Stimulated activated CD4-positive, alpha-beta T cell treated with anti-CD3 and anti-CD28 coated beads, TNF-alpha, amount 100 ng/mL, for 24 hours (primary cell): ENCODE measurements at regions not wholly inside any gene's neighbourhood (a gene's known extent, or its start where the extent isn't known, plus 50 kb on each side); places are given as distances from the start of the nearest gene placed in this dataset.

Experiments
- DNase-seq, 3 experiments: peaks; one replicate each; pipeline ENCODE4 v3.0.0-alpha.2; 2020; ENCODE audit warnings: low read depth in 3 of 3

DNA sequence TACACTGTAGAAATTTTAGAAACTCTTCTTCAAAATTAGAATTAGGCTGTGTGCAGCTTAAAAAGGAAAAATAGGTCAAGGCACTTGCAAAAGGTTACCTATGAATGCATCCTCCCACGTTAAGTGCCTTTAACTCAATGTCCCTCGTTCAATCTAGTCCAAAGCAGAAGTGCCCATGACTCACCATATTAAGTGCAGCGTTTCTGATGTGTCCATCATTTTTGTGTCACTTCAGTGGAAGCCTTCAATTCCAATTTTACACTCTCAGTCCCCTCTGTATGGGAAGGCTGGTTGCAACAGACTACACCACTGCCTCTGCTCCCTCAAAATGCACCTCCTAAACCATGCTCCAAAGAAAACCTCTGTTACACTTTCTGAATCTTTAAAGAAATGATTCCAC is 53.4 kb downstream of the FOXB1 start:
- DNase-seq, result no peak

DNA sequence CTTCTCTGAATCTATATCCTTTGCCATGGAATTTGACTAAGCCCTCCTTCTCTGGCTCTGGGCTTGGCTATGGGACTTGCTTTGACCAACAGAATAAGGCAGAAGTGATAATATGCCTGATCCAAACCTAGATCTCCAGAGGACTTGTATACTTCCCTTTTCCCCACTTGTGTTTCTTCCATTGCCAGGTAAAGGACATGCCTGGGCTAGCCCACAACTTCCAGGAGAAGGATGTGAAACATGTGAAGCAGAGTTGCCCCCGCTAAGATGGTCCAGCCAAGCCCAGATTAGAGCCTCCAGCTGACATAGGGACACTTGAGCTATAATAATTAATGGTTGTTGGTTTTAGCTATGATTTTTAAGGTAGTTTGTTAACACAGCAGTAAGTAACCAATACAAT is 55.1 kb downstream of the FOXB1 start:
- no peak for DNase-seq

DNA sequence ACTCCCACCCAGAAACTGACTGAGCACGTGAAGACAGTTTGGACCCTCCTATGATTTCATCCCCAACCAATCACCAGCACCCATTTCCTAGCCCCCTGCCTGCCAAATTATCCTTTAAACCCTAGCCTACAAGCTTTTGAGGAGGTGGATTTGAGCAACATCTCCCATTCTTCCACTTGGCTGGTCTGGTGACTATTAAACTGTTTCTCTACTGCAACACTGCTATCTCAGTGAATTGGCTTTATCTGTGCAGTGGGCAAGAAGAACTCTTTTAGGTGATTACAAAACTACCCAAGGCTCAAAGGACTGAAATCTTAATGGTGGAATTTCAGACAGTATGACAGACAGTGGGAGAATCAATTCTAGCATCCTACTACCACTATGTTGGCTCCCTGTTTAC is 57.6 kb downstream of the FOXB1 start:
- no peak for DNase-seq

DNA sequence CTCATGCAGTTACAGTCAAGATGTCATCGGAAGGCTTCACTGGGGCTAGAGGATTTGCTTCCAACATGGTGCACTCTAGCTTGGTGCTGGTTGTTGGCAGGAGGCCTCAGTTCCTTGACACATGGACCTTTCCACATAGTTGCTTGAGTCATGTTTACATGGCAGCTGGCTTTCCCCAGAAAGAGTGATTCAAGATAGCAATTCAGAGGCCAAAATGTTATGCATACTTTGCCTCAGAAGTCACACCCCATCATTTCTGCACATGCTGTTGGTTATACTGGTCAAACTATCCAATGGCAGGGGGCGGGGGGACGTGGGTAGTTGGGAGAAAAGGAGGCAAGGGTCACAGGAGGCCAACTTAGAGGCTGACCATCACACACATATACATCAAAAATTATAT is 58.7 kb downstream of the FOXB1 start:
- no peak for DNase-seq

DNA sequence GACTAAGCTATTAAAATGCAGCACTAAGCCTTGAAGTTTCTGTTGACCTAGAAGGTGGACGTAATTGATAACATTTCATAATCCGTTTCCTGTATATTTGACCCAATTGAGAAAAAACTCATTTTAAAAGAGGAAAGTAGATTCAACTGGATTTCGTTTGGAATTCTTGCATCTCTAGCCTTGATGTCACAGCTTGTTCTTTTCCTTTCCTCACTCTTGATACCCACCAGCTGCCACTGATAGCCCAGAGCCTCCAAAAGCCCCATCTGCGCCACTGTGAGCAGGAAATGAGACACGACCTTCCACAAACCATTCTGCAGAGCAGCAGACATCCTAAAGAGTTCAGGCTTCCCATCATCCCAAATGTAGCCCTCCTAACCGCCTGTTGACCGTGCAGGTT is 61.8 kb downstream of the FOXB1 start:
- no peak for DNase-seq

DNA sequence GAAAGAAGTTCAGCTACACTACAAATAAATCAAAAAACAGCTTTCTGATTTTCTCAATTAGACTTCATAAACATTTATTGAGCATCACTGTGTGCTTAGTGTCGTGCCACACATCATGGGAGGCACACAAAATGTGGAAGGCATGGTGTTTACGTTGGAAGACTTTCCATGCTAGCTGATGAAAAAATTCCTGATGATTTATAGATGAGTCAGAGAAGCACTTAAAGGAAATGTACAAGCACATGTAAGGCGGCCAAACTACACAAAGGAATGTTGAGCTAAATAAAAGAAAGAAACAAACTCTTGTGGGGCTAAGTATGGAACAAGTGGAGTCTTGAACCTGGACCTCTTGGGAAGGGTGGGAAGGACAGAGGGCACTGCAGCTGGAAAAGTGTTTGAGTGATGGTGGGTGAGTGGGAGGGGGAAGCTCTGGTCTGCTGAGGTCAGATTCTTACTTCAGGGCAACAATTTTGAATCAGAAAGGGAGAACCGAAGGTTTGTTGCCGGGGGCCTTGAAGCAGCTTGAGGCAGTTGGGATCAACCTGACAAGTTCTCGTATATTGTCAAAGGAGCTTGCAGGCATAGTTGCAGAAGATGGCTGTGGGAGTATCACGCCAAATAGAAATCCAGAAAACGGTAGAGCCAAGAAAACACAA is 66.9 kb downstream of the FOXB1 start:
- no peak for DNase-seq

DNA sequence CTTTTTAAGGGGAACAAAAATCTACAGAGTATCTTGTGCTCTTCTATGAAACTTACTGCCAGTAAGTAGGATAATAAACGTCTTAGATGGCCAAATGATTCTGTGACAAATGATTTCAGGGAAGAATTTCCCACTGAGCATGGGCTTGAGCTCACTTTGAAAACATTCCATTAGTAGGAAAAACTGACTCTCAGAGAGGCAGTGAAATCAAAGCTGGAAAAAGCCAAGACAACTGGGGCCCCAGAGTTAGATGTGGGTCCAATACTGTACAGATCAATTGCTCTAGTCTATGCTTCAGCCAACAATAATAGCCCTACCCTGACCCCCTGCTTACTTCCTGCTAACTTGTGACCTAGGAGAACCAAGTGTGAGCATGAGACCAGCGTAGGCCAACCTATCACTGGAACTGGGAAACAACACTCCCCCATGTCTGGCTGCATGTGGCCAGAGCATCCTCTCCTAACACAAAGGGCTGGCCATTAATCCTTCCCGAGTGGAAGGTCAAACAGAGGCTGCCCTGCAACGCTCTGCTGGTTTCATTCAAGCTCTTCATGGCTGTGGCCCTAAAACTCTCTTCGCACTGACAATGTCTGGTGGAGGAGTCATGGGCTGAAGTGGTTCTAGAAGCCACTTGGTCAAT is 68.8 kb downstream of the FOXB1 start:
- no peak for DNase-seq

DNA sequence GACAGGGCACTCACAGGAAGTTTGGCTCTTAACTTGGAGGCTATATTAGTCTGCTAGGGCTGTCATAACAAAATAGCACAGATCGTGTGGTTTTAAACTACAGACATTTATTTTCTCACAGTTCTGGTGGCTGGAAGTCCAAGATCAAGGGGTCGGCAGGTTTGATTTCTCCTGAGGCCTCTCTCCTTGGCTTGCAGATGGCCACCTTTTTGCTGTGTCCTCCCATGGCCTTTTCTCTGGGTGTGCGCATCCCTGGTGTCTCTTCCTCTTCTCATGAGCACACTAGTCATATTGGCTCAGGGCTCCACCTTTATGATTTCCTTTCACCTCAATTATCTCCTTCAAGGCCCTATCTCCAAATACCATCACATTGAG is 69.3 kb downstream of the FOXB1 start:
- DNase-seq, result no peak

DNA sequence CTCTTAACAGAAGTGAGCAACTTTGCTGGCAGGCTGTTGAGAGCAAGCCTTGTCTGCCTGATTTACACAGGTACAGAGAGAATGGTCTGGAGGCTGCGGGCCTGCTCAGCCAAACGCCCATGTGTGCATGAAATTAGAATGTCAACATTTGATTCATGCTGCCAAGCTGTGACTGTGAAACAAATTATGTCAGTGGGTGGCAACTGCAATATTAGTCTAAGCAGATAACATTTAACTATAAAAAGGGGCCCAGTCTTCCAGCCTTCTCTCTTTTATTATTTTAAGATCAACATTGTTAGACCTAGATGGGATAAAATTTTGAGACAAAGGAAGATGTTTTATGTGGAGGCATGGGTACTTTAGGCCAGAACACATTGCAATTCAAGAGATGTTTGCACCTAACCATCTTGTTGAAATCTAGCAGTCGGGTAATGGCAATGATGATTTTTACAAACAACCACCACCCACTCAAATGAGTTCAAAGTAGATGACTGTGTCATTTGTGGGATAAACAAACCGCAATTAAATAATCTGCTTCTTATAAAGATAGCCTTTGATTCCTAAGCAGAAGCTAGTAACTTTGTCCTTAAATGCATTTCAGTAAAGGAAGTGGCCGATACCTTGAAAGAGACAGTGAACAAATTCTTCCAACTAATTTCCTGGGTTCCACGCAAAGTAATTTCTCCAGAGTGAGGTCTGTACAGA is 70.2 kb downstream of the FOXB1 start:
- DNase-seq, result no peak

DNA sequence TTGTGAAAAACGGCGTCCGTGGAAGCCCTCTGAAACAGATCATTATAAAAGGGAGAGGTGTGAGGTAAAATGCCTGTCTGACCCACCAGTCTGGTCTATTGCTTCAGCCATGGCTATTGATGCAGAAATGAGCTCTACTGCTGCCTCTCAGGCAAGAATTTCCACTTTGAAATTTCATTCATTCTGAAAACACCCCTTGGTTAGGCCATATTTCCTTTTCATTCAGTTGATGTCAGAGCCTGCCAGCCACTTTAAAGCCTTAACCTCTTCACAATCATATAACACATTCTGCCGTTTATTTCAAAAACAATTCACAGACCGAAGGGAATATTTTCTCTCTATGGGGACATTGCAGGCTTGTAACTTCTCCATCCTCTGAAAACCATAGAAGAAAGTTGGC is 71.9 kb downstream of the FOXB1 start:
- no peak for DNase-seq

DNA sequence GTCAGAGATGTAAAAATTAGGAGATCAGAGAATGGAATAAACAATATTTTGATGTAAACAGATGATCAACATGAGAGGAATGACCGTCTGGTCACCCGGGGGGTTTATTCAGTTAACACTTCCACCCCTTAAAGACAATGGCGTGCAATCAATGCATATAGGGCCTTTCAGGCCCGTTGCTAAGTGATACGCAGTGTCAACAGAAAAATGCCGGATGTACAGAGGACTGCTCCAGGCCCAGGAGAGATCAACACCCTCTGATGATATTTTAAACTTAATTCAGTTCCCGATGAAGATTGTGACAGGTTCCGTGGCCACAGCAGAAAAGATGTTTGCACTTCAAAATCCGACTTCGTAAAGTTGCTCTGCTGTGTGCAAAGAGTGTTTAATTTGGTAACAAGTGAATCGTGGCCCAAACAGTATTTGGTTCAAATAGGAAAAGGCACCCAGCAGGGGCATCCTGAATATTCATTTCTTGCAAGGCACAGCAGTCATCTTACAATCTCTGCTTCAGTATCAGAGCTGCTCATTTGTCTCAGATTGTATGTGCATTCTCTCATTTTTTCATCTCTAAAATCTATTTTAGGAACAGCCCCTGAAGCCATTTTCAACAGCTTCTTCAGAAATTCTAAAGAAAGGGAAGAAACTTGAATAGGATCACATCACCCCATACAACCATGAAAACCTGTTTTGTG is 72.6 kb downstream of the FOXB1 start:
- DNase-seq, result no peak

DNA sequence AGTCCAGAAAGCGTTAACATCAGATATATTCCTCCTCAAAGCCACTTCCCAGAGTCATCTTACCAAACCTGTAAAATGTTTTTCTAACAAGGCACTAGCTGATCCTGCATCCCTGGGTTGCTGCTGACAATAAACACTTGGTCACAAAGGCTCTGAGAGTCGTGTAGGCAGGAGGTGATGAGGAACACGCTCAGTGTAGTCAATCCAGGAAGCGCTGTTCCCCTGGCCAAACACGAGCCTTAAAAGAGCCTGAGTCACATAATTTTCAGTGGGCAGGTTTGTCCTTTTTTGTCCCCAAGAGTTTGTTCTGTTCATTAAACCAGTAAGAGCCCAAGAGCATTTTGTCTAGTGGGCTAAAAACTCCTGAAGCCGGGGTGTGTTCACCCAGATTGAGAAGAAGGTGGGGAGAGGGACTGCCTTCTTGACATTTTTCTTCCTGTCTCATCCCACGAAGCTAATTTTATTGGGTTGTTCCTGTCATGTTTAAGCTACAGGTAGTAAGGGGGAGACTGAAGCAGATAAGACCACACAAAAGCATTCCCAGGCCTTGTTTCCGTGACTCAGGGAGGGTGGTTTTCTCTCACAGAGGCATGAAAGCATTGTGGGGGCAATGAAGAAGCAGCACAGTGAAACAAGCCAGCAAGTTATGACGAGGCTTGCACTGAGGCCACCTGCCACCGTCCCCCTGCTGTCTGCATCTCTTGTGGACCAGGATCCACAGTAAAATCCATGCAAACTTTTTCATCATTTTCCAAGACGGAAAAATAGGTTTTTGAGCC is 73.7 kb downstream of the FOXB1 start:
- DNase-seq, result peak in 2 of 3 experiments; percentile 5 to 12

DNA sequence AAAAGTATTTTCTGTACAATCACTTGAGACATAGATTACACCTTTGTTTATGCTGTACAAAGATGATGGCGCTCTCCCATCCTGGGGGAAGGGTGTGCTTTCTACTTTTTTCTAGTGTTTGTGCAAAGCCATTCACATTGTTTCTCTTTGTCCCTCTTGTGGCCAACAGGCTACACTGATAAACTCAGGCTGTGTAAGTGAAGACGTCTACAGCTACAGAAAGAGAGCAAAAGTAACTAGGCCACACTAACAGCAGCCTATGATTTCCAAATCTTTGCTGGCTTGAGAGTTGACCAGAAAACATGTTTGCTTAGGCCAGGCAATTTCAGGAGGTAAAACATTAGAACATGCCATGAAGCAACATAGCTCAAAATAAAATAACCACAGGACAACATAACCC is 75.1 kb downstream of the FOXB1 start:
- no peak for DNase-seq

DNA sequence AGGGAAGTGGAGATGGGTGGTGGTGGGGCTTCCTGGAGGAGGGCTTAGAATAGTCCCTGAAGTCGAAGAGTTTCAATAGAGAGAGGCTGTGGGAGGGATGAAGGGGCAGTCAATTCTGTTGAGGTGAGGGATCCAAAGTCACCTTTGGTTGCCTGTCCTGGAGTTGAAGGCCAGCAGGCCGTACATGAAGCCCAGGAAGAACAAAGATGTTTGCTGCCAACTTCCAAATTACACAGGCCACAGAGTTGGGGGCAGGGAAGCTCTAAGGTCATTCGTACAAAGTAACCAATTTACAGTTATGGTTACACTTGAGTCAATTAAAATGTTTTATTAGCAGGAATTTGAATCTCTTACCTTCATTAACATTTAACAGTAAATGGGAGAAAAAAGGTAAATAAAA is 77.9 kb downstream of the FOXB1 start:
- no peak for DNase-seq

DNA sequence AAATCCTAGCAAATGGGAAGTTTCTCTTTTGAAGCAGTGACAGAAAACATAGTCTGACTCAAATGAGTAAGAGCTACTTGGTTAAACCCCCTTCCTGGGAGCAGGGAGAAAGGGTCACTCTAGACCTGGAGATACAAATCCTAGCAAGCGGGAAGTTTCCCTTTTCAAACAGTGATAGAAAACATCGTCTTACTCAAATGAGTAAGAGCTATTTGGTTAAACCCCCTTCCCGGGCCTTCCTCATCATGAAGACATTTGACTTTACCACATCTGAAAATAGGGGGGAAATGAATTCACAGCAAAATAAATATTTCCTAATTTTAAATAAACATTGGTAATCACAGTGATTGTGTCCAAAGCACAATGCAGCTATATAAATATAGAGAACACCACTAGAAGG is 79.2 kb downstream of the FOXB1 start:
- no peak for DNase-seq

DNA sequence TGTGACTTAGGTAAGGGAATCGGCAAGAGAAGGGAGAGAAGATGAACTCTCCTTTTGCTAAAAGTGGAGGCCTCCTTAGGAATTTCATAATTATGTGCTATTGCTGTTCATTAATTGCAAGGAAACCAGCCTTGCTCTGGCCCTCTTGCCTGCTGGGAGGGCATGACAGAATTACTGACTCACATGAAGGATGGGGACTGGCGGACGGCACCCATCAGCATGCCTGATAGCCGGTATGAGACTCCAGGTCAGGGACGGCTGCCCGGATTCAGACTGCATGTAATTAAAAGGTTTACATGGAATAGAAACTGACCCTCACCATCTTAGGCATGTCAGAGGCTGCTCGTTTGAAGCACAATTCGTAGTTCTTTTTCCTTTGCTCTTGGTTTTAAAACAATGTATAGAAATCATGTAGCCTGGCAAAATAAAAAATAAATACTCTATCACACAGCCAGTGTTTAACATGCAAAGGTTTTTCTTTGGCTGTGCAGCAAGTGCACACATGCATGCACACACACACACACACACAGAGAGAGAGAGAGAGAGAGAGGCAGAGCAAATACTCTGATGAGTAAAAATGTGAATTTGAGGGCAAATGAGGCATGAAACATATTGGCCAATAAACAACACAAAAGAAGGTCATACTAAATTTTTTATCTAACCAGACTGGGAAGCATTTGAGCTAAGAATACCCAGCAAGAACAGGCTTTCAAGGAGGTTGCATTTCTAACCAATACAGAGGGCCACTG is 82.7 kb downstream of the FOXB1 start:
- DNase-seq, result no peak

DNA sequence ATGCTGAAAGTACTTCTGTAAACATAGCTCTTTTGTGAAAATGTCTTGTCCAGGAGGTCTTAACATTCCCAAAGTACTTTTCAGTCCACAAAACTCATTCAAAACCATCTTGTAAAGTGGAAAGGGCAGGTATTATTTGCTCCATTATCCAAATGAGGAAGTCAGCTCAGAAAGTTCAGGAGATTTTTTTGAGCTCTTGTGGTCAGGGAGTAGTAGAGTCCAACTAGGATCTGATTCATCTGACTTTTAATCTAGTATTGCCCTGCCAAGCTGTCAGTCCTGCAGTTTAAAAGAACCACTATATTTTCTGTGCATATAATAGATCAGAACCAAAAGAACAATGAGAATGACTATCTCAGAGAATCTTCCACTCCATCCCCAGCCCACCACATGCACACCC is 83.5 kb downstream of the FOXB1 start:
- no peak for DNase-seq

DNA sequence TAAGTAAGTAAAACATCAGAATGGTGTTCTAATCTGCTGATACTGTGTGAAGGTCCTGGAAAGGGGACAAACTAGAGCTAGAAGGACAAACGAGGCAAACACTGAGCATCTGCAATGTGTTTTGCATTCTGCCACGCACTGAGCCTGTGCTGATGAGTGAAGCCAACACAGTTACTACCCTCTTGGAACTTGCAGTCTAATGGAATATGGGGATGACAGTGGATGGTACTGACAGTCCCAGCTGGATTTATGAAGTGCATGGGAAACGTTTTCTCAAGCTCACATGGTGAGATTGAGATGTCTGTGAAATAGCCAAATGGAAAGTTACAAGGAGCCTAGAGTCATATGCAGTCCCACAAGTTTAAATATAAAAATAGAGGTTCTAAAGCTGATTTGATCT is 86.6 kb downstream of the FOXB1 start:
- no peak for DNase-seq

DNA sequence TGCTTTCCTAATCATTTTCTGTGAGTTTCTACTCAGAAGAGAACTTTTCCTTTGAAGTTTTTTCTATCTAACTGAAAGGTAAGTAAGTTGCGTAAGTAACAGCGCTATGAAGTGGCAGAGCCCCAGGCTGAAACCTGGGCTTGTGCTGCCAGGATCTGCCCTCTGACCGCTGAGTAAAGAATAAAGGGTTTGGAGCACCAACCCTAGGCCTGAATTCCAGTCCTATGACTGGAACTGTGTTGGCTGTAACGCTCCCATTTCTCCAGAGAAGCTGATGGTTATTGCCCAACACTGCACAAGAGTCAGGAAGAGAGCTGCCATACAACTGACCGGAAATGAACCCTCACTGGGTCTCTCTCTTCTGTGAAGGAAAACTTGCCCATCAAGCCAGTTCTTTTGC is 87.0 kb downstream of the FOXB1 start:
- no peak for DNase-seq

DNA sequence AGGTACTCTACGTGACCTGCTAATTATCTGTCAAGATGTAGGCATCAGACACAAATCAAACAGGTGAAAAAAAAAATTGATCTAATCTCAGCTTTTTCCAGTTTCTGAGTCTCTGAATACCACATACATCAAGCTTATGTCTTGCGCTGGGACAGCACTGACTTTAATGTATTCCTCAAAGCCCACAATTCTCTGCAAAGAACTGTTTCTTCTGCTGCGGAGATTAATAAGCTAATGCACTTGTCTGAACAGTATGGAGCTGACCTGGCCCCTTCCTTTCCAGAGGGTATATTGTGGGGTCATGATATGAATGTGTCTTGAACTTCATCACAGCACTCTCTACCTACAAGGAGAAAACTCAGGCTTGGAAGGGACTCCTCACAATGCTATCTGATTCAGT is 87.8 kb downstream of the FOXB1 start:
- DNase-seq, result no peak
